ENCODE measurements at regions not wholly inside any gene's neighbourhood (a gene's known extent, or its start where the extent isn't known, plus 50 kb on each side); places are given as distances from the start of the nearest gene placed in this dataset.
"Not testable (repeated sequence)": the region's sequence is repeated elsewhere in the genome, so short reads cannot be mapped to it uniquely, and the experiment has no call there.

DNA sequence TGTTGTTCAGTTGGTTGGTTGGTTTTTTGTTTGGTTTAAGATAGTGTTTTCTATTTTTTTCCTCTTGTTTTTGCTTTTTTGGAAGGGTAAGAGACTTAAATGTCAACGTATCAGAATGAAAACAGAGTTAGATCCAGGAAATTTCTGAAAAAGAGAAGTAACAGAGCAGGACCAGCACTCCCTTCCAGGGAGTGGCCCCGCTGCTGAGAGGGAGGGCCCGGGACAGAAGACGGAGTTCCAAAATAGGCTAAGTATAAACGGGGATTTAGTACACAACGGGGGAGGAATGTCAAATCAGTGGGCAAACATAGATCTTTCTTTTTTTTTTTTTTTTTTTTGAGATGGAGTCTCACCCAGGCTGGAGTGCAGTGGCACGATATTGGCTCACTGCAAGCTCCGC is 92.7 kb upstream of the RUFY1 start:
- no peak for DNase-seq (ENCODE audit: low read depth in 4 of 4, low spot score in 3 of 4)

DNA sequence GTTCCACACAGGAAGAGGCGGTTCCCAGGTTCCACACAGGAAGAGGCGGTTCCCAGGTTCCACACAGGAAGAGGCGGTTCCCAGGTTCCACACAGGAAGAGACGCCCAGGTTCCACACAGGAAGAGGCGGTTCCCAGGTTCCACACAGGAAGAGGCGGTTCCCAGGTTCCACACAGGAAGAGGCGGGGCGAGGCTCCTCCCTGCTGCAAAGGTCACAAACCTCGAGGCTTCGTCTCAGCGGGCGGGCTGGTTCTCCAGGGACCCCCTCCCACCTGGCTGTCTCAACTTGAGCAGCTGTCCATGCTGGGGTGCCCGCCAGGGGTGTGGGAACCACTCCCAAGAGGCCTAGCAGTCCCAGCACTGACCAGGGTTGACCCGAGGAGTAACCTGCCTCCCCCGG is 94.3 kb upstream of the RUFY1 start:
- not testable (repeated sequence) for DNase-seq (ENCODE audit: low read depth in 4 of 4, low spot score in 3 of 4)

DNA sequence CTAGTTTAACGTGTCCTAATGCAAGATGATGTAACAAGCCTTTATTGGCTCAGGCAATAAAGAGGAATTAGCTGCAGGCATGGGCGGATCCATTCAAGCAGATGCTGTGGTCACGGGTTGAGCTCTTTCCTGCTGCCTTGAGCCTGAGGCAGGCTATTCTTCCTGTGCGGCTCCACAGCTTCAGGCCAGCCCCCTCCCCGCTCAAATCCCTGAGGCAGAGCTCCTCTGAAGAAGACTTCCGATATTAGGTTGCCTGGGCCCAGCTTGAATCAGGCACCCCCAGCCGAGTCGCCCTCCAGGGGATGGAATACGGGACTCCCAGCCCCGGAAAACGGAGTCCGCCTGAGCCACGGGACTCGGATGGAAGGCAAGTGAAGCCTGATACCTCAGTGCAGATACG is 95.0 kb upstream of the RUFY1 start:
- DNase-seq (ENCODE audit: low read depth in 4 of 4, low spot score in 3 of 4), result no peak

DNA sequence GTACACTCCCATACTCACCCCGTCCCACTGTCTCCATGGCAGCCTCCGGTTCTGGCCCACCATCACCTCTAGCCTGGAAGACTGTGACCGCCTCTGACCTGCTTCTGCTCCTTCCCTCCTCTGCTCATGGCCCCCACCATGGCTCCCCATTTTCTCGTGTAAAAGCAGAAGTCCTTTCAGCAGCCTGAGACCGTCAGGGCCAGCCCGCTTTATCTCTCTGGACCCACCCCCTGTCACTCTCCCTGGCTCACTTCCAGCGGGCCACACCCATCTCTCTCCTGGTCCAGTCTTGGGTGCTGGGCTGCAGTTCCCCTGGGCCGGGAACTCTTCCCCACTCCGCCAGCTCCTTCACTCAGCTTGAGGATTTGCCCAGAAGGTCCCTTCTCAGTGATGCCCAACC is 96.0 kb upstream of the RUFY1 start:
- no peak for DNase-seq (ENCODE audit: low read depth in 4 of 4, low spot score in 3 of 4)

DNA sequence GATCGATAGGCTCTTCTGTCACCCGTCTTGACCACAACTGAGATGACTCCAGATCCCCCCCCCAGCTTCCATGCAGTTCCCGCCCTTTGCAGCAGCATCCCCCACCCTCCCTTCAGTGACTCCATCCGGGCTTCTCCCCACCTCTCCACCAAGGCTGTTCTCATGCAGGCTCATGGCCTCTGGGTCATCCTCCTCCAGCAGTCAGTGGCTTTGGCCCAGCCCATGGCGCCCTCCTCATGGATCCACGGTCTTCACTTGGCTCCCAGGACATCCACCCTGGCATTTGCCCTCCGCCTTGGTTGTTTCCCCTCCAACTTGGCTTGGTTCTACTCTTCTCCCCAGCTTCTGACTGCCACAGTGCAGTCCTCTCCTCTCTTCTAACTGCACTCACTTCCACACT is 96.7 kb upstream of the RUFY1 start:
- DNase-seq (ENCODE audit: low read depth in 4 of 4, low spot score in 3 of 4), result no peak

DNA sequence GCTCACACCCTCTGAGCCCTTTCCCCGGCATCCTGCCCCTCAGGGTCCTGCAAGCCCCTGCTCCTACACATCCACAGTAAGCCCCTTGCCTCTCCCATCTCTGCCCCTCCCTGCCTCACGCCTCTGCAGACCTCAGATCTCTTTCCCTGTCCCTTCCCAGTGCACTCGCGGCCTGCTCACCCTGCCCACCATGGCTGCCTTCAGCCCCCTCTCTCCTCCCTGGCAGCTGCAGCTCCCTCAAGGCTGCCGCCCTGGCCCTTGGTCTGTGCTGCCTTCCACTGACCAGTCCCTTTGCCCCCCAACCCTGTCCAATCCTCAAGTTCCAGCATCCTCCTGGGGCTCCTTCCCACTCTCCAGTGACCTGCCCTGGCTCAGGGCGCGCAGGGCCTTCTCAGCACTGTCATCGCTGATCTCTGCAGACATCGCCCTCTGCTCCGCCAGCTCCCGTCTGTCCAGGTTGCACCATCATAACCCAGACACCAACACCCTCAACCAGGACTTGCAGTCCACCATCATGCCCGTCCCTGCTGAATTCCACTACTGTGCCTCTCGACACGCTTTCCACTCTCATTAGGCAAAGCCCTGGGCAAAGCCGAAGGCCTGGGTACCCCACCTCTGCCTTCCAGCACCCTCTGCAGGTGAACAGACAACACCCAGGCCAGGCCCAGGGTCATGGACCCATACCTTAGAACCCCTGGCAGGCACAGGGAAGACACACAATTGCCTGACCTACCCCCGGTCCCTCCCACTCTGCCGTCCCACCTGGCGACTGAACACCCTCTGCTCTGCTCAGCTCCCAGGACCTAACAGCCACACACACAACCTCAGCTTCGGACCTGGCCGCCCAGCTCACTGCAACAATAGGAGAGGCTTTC is 97.8 kb upstream of the RUFY1 start:
- DNase-seq (ENCODE audit: low read depth in 4 of 4, low spot score in 3 of 4), result no peak

DNA sequence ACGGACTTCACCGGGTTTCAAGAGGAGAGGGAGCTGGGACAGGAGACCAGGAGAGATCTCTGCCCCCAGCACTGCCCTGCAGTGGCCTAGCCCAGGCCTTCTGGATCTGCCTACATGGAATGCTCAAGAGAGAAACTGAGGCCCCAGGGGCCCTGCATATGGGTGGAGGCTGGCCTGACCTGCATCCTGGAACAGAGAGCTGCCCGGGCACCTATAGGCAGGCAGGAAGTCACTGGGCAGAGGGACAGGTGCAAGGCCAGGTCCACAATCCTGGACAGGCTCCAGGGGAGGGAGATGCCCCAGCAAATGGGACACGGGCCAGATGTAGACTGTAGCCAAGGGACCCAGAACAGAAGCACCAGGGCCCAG is 98.5 kb upstream of the RUFY1 start:
- no peak for DNase-seq (ENCODE audit: low read depth in 4 of 4, low spot score in 3 of 4)

DNA sequence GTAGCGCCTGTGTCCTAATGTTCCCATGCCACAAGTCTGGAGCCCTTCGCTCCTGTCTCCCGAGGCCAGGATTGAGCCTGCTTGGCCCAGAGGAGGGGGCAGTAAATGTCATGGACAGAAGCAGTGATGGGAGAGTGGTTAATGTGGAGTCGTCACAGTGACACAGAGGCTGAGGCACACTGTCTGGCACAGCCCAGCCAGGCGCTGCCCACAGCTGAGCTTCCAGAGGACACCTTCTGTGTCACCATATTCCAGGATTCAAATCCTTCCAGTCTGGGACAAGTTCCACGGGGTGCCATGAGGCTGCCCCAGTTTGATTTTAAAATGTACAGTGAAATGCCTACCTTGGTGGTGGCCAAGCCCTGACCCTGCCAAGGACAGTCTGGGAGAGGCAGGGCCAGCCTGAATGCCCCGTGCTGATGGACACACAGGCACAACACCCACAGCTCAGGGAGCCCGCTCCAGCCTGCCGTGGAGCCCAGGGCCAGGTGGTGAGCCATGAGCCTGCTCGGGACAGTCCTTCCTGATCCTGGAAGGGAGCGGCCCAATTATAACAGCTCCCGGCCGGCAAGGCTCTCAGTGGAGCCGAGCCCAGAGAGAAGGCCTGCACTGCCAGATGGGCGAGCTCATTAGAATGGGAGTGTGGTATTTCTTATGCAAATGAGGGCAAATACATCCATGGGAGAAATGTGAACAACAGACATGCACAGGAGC is 99.1 kb upstream of the RUFY1 start:
- no peak for DNase-seq (ENCODE audit: low read depth in 4 of 4, low spot score in 3 of 4)

DNA sequence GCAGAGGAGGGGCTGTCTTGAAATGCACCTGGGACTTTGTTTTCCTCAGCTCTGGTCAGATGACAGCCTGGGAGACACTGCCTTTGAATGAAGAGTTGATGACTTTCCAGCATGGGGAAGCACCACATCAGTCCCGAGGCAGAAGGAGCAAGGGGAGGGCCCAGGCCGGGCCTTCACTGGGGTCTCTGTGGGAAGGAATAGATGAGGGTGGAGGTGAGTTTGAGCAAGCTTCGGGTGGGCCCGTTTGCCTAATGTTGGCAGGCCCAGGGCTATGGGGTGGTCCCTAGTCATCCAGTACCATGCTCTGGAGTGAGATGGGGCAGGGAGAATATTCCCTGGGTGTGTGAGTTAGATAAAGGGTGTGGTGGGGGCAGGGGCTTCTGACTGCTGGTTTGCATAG is 100.4 kb upstream of the RUFY1 start:
- not testable (repeated sequence) for DNase-seq (ENCODE audit: low read depth in 4 of 4, low spot score in 3 of 4)

DNA sequence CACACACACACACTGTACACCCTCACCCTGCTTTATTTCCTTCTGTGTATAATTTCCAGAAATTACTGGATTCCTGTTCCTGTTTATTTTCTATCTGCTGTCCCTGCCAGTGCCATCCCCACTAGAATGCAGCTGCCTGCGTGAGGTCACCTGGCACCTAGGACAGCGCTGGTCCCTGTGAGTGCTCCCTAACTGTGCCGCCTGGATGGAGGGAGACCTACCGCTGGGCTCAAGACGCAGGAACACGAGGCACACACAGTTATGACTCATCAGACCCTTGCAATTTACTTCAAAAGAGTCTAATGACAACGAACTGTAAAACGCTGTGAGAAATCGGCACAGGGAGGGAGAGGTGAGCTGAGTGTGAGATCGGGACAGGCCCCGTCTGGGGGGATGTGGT is 102.1 kb upstream of the RUFY1 start:
- DNase-seq (ENCODE audit: low read depth in 4 of 4, low spot score in 3 of 4), result not testable (repeated sequence)

DNA sequence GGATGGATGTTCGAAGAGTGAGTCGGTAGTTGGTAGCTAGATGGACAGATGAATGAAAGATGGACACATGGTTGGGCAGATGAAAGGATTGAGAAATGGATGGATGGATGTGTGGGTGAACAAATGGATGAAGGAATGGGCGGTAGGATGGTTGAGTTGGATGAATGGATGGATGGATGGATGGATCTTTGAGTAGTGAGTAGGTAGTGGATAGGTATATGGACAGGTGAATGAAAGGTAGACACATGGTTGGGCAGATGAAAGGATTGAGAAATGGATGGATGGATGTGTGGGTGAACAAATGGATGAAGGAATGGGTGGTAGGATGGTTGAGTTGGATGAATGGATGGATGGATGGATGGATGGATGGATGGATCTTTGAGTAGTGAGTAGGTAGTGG is 97.0 kb upstream of the ADAMTS2 start:
- not testable (repeated sequence) for DNase-seq (ENCODE audit: low read depth in 4 of 4, low spot score in 3 of 4)

DNA sequence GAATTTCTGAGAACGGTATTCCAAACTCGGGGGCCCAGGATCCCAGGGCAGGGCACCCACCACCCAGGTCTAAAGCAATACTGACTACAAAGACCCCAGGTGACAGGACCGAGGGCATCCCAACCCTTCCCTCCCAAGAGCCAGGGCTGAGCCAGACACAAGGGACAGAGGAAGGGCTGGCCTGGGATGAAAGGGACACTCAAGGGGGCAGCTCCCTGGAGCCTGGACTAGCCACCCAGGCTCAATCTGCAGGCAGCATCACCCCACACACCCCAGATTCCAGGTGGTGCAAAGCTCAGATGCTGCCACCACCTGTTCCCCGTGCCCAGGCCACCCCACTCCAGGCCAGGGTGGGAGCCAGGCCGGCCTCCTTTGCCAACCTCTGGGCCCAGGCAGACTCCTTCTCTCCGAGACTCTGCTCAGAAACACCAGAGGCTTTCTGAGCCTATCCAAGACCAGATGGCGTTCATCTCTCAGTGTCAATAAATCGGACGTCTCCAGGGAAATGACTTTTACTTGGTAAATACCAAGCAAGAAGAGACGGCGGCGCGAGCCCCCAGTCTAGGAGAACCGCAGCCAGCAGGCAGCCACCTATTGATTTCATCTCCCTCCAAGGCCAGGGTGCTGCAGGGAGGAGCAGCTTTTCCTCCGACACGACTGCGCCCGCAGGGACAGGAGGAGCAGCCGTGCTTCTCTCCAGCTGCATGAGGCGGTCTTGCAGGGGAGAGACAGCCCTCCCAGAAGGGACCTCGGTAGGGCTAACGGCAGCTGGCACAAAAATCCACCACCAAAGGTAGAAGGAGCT is 94.1 kb upstream of the ADAMTS2 start:
- DNase-seq (ENCODE audit: low read depth in 4 of 4, low spot score in 3 of 4), result no peak

DNA sequence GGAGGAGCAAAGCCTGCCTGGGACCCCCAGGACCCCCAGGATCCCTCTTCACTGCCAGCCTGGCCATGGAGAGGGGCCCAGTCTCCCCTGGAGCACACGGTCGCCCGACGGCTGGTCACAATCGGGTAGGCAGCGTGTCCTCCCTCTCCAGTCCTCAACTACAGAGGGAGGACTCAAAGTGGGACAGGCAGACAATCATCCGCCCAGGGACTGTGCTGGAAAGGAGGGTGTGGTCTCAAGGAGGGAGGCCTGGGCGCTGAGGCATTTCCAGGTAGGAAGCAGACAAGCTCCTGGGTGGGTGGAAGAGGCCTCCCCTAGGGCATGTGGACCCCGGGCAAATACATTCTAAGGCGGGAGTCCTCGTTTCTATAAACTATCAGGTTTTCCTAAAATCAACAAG is 93.2 kb upstream of the ADAMTS2 start:
- DNase-seq (ENCODE audit: low read depth in 4 of 4, low spot score in 3 of 4), result no peak

DNA sequence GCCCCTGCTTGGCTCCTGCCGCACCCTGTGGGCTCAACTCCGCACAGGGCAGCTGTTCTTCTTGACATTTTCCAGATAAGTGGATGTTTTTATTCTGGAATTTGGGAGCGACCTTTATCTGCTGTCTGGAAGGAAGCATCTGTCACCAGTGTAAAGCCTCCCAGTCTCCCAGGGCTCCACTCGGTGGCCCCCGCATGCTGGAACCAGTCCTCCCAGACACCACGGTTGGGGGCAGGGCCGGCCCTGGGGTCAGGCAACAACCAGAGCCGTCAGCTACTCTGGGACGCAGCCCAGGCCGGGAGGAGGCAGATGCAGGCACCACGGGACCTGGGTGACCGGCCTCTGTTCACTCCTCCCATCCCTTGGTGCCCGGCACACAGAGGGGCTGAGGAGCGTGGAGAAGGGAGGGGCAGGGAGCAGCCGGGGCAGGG is 92.8 kb upstream of the ADAMTS2 start:
- no peak for DNase-seq (ENCODE audit: low read depth in 4 of 4, low spot score in 3 of 4)

DNA sequence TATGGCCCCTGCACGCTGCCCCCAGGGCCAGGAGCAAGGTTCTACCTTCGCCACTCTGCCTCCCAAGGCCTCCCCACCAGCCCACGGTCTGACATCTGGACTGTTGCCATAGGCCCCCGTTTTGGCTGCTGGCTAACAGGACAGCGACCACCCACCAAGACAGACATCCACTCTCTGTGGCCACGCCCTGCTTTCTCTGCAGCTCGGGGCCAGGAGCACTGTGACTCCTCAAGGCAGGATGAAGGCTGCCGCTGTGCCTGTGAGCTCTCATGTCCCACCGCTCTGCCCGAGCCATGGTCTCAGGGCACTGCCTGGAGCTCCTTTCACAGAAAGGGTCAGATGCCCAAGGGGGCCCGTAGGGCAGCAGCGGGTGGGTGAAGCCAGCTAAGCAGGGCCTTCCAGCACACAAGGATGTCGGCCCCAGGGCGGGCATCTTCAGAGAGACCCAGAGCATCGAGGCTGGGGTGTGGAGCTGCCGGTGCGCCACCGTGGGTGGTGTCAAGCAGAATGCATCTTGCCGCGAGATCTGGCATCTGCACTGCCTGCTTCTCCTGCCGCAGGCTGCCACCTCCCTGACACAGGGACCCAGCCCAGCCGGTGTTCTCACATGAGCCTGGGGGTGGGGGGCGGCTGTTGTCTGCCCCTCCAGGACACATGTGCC is 92.2 kb upstream of the ADAMTS2 start:
- no peak for DNase-seq (ENCODE audit: low read depth in 4 of 4, low spot score in 3 of 4)

DNA sequence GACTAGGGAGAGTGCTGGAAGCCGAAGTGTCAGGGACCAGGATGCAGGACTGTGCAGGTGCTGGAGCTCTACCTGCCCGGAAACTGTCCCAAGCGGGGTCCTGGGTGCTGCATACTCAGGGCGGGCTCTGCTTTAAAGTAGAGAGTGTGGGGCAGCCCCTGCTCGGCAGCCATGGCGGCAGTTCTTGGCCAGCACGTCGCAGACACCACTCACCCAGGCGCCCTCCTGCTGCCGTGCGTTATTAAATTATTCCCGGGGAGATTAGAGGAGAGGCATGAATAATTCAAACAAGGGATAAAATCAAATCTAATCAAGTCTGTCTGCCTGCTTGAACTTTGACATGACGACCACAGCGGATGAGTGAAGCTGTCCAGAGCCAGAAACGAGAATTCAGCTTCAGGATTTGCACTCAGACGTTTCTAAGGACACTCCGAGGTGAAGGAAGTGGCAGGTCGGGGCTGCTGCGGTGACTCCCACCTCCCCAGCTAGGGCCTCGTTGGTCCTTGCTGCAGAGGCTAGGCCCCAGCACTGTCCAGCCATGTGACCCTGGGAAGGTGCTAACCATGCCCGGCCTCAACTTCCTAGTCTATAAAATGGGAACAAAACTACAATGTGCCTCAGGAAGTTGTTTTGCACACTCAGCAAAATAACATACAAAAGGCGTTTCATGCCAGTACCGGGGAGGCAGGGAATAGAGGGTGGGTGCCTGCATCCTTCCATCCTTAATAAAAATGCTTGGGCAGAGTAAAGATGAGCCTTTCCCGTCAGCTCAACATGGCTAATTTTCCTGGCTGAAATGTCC is 91.3 kb upstream of the ADAMTS2 start:
- DNase-seq (ENCODE audit: low read depth in 4 of 4, low spot score in 3 of 4), result no peak

DNA sequence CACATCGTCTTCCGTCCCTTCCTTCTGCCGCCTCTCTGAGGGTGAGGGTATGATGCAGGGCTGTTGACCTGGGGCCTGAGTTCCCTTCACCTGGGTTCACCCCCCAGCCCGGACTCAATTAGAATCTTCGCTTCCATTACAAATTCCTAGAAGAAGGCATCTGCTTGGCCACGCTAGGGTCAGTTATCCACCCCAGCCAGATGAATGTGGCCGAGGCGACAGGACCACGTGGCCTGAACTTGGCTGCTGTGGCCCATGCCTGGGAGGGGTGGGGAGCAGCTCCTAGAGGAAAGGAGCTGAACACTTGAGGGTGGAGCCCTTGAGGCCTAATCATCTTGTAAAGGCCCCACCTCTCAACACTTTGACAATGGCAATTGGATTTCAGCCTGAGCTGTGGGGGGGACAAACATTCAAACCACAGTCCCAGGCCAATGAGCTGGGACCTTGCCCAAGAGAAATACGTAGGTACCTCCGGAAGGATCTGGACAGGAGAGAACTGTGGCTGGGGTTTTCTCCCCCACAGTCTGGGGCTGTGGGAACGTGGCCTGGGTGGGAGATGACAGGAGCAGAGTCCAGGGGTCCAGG is 90.6 kb upstream of the ADAMTS2 start:
- DNase-seq (ENCODE audit: low read depth in 4 of 4, low spot score in 3 of 4), result no peak

DNA sequence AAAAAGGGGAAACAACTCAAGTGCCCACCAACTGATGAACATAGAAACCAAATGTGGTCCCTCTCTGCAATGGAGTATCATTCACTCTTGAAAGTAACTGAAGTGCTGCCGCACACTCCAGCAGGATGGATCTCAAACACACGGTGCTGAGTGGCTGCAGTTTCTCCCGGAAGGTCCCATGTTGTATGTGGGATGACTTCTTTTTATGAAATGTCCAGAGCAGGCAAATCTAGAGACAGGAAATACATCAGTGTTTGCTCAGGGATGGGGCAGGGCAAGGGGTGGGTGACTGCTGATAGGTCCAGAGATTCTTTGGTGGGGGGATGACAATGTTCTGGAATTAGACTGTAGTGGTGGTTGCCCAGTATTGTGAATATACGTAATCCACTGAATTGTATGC is 89.9 kb upstream of the ADAMTS2 start:
- DNase-seq (ENCODE audit: low read depth in 4 of 4, low spot score in 3 of 4), result no peak

DNA sequence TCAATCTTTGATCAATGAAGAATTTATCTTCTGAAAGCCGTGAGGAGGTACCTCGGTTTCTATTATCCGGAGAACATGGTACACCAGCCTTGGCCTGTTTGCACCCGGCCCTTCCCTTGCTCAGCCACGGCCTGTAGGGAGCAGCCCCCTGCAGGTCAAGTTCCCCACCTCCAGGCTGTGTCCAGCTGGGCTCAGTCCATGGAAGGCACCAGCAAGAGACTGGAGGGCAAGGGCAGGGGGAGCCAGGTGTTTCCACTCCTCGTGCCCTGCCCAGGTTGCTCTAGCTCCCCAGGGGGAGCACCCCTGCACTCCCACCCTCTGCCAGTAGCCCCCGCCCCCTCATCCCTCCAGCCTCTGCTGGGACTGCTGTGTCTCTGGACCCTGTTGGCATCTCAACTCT is 87.3 kb upstream of the ADAMTS2 start:
- no peak for DNase-seq (ENCODE audit: low read depth in 4 of 4, low spot score in 3 of 4)

Data from right renal pelvis (tissue), 4 donors.